NCI-H524 (cell line): ENCODE measurements at regions not wholly inside any gene's neighbourhood (a gene's known extent, or its start where the extent isn't known, plus 50 kb on each side); places are given as distances from the start of the nearest gene placed in this dataset.

Experiments
- DNase-seq, 2 experiments: peaks; one replicate each; lab custom pipeline; 2025; lab: John Stamatoyannopoulos, UW

- DNase-seq: peak in 1 of 2 experiments; percentile 28
These were observed 420.9 kb upstream of the SOX9 start for GRCh38 chr17:71699907-71700306.

- no peak for DNase-seq
These were observed 417.1 kb upstream of the SOX9 start for GRCh38 chr17:71703701-71704100.

- DNase-seq: no peak
These were observed 411.4 kb upstream of the SOX9 start for GRCh38 chr17:71709271-71709890.

DNA sequence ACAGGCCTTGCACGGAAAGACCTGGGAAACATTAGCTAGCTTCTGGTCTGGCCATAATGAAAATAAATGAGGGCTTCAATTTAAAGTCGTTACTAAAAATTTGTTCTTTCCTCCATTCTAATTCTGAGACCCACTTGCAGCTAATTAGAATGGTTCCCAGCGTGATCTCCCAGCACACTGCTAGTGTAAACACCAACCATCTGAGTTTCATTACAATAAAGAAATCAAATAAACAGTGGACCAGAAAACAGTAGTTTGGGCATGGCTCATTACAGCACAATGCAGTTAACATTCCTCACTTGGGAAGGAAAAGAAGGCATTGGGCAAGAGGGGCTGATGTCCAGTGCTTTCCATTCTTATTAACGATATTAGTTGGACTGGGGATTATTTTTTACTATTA, 410.9 kb upstream of the SOX9 start:
- no peak for DNase-seq

- DNase-seq: no peak
These were observed 410.0 kb upstream of the SOX9 start for GRCh38 chr17:71710816-71711215.

- DNase-seq: no peak
These were observed 407.0 kb upstream of the SOX9 start for GRCh38 chr17:71713846-71714245.

DNA sequence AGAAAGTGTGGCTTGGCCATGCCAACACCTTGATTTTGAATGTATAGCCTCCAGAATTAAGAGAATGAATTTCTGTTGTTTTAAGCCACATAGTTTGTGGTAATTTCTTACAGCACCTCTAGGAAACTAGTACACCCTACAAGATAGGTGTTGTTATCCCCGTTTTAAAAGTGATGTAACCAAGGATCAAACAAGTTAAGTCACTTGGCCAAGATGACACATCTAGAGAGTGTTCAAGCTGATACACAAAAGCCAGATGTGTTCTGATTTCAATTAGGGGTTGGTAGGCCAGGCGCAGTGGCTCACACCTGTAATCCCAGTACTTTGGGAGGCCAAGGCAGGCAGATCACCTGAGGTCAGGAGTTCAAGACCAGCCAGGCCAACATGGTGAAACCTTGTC, 396.5 kb upstream of the SOX9 start:
- DNase-seq: no peak

DNA sequence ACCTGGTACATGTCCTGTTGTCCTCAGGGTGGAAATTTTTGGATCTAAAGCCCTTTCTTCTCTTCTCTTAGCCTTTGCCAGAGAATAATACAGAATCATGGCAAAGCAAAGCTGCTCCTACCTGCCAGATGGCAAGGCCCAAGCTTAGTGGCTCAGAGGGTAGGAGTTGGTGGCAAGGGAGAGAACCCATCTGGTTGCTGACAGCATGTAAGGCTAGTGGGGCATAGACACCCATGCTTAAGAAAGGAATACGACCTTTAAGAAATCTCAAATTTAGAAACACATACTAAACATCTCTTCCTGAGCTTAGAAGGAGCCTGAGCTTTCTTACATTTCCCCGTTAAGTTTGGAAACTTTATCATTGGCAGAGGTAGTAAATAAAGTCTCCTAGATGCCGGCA, 395.0 kb upstream of the SOX9 start:
- DNase-seq: peak; percentile 85 to 86

DNA sequence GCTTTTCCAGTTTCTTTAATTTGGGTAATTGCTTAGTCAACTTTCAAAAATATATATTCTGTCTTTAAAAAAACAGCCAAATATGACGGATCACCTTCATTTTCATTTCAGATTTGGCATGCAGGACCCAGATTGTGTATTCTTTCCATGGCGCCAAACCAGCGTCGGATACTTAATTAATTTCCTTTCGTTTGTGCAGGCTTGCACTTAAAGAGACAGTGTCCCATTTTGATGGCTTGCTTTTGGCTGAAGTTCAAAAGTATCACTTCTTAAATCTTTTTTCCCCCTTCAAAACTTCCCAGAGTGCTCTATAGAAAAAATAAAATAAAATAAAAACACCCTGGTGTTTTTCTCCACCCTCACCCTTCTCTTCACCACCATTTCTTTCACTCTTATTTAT, 394.5 kb upstream of the SOX9 start:
- peak; percentile 14 to 53 for DNase-seq

DNA sequence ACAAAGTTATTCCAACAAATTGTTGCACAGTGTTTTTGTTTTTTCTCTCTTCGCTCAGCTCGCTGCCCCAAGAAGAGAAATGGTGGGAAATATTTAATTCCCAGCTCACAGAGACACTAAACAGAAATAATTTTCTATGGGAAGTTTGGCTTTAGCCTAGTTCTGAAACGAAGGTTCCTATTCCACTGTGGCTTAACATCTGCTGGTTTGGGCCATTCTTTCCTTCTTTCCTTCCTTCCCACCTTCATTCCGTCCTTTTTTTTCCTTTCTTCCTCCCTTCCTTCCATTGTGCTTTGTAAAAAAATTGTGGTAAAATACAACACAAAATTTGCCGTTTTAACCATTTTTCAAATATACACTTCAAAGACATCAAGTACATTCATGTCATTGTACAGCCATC, 393.5 kb upstream of the SOX9 start:
- no peak for DNase-seq

GRCh38 chr17:71727723-71728122, 393.1 kb upstream of the SOX9 start:
- DNase-seq: no peak

GRCh38 chr17:71730871-71731270, 389.9 kb upstream of the SOX9 start:
- no peak for DNase-seq

- no peak for DNase-seq
These were observed 384.9 kb upstream of the SOX9 start for GRCh38 chr17:71735893-71736292.

DNA sequence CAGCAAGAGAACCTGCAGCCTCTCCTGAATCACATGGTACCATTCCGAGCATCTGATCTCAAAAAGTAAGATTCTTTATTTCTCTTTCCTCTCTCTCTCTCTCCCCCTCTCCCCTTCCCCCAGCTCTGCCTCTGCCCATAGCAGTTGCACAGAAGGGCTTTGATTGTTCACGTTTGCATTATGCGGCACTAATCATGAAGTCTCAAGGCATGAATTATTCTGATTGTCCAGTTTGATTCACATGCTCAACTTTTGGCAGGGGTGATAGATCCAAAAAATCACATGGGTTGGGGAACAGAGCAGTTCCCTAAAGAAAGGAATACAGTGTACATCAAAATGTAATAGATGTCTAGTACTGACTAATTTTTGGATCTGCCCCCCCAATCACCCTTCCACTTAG, 380.0 kb upstream of the SOX9 start:
- DNase-seq: no peak

GRCh38 chr17:71741836-71742235, 379.0 kb upstream of the SOX9 start:
- DNase-seq: no peak

GRCh38 chr17:71748872-71749271, 371.9 kb upstream of the SOX9 start:
- DNase-seq: no peak

DNA sequence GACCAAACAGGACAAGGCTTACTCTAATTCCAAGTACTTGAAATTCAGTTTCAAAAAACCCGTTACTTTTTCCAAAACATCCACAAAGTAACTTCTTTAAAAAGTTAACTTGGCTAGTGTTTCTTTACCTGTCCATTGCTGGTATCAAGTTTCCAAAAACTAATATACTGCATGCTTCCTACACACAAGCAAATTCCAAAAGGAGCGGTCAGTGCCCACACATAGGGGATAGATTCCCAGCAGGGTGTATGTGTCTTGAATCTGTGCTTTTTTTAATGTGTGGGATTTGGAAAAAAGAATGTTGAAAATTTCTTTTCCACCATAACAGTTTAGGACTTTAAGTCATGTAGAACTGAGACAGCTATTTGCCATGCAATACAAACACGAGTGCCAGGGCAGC, 367.8 kb upstream of the SOX9 start:
- DNase-seq: no peak

DNA sequence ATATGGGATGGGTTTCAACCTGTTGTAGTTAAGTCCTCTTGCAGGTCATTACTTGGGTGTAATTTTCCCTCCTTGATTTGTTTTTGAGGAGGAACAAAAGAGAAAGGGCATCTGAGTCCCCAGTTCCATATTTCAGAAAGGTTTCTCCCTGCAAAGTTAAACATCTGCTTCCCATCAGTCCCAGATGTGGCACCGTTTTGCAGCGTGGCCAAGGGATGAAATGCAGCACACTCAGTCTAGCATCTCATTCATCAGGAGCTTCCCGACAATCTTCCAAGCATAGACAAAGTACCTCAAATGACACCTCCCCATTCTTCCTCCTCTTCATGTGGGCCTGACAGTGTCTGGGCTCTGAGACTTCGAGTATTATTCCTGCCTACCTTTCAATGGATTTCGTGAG, 363.7 kb upstream of the SOX9 start:
- DNase-seq: no peak

DNA sequence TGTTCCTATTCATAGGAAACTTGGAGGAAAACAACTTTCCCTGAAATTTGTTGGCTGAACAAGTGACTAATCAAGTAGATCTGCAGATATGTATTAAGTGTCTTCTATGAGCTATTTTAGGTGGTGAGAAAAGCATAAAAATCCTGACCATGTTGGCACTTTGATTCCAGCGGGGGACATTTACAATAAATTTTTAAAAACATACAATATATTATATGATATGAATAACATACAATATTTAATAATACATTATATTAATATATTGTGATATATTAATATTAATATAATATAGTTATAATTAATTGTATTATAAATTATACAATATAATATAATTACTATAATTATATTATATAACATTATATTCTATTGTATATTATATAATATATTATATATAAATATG, 362.9 kb upstream of the SOX9 start:
- DNase-seq: no peak

DNA sequence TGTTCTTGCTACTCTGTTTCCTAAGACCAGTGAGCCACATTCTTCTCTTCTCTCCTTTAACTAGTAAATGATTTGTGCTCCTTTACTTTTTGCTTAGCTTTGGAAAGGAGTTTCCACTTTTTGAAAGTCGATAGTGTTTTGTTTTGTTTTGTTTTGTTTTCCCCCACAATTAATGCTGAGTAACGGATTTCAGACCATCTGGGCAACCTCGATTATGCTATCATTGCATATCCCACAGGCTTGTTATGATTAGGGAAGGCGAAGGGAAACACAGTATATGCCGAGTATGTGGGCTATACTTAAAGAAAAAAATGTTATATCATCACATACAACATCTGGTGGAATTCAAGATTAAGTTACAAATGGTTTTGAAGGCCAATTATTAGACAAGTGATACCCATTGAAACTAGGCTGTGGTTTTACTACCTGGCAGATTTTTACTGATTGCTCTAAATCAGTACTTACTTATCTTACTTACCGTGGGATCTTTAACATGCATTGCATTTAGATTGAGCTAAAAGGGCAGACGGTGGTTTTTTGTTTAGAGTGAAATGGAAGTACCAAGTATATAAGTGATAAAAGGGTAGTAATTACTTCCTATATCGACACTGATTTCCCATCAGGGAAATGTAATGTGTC, 361.3 kb upstream of the SOX9 start:
- peak; percentile 5 to 69 for DNase-seq

DNA sequence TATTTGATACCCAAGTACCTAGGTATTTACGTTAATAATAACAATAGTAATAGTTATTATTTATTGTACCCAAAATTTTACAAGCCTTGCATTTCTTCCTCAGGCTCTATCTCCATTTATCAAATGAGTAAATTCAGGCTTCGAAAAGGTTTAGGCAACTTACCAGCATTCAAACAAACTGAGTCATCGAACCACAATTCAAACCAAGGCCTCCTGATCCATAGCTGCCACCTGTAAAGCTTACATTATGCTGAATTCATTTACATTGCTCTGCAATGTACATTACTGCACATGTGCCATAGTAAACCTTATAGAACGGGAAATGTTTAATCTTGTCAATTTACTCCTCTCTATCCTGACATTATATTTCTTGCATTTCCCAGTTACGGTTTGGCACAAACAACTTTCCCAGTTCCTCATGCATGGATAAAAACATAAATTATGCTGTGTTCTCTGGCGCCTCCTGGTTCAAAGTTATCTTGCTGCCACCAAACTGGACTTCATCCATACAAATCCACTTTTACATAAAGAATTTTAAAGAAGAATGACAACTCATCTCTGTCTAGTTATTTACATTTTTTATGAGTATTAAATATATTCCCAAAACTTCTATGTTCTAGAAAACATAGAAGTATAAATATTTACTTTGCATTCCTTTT, 360.6 kb upstream of the SOX9 start:
- DNase-seq: peak in 1 of 2 experiments; percentile 5

DNA sequence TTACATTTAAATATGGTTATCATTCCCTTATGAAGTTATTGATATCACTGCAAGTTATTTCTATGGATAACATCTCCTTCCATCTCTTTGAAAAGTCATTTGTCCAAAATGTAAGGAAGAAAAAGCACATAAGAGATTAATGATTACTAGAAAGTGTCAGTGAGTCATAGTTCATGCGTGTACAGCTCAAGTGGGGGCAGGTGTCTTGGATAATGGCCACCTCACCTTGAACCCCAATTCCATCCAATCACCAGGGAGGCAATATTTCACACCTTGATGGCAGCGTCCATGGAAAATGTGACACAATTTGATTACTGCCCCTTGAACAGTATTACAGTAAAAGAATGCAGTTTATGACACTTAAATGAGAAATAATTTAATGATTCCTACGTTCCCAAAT, 358.3 kb upstream of the SOX9 start:
- no peak for DNase-seq

DNA sequence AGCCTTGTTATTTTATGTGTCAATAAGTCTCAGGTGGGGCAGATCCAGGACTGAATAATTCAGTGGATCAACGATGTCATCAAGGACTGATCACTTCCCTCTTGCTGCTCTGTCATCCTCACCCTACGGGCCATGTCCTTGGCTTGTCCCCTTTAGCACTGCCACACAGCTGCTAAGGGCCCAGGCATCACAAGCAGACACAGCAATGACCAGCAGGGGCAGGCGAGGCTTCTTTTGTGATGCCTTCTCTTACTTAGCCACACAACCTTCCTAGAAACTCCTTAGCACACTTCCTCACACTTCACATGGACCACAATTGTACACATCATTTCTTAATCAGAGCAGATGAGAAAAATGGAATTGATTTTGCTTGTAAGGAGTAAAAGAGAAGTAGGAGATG, 356.3 kb upstream of the SOX9 start:
- peak; percentile 29 to 33 for DNase-seq

DNA sequence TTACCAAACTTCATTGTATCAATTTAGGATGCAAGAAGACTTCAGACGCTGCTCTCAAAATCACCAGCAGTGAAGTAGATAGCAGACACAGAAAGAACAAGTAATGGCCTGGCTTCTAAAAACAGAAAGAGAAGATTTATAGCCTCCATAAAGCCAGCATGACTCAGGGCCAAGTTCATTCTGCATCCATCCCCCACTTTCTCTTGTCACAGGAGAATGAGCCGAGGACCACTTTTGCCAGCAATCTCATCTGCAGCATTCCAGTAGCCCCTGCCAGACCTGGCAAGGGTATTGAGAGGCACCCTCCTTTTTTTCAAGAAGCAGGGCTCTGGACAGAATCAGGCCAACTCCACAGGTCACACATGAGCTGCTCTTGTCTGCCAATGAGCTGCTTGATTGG, 355.4 kb upstream of the SOX9 start:
- DNase-seq: no peak
